ENCODE measurements at regions not wholly inside any gene's neighbourhood (a gene's known extent, or its start where the extent isn't known, plus 50 kb on each side); places are given as distances from the start of the nearest gene placed in this dataset.
"Not testable (repeated sequence)": the region's sequence is repeated elsewhere in the genome, so short reads cannot be mapped to it uniquely, and the experiment has no call there.

GRCh38 chr2:7539760-7540159 lies 622.5 kb downstream of the RNF144A start:
- DNase-seq (ENCODE audit: low read depth) = peak; percentile 31

GRCh38 chr2:7552825-7553570 lies 635.8 kb downstream of the RNF144A start:
- H3K4me3 ChIP-seq (ENCODE audit: low read depth, low read length) = no peak overlapping the region
- DNase-seq (ENCODE audit: low read depth) = no peak

More at GRCh38 chr2:7539760-7540159, 622.5 kb downstream of the RNF144A start:
- H3K4me3 ChIP-seq (ENCODE audit: low read depth, low read length) = no peak overlapping the region

- no peak for DNase-seq (ENCODE audit: low read depth)
These were observed 638.0 kb downstream of the RNF144A start for GRCh38 chr2:7555260-7555659.

GRCh38 chr2:7557376-7557775 lies 640.2 kb downstream of the RNF144A start:
- no peak for DNase-seq (ENCODE audit: low read depth)
- H3K4me3 ChIP-seq (ENCODE audit: low read depth, low read length) = no peak overlapping the region

More at GRCh38 chr2:7555260-7555659, 638.0 kb downstream of the RNF144A start:
- H3K4me3 ChIP-seq (ENCODE audit: low read depth, low read length) = no peak overlapping the region

GRCh38 chr2:7559791-7560190 lies 642.6 kb downstream of the RNF144A start:
- DNase-seq (ENCODE audit: low read depth) = no peak
- H3K4me3 ChIP-seq (ENCODE audit: low read depth, low read length) = no peak overlapping the region

GRCh38 chr2:7566382-7566881 lies 649.2 kb downstream of the RNF144A start:
- H3K4me3 ChIP-seq (ENCODE audit: low read depth, low read length) = no peak overlapping the region
- no peak for DNase-seq (ENCODE audit: low read depth)

GRCh38 chr2:7567116-7567515 lies 649.9 kb downstream of the RNF144A start:
- DNase-seq (ENCODE audit: low read depth); H3K4me3 ChIP-seq (ENCODE audit: low read depth, low read length): not testable (repeated sequence)

- H3K4me3 ChIP-seq (ENCODE audit: low read depth, low read length) = no peak overlapping the region
These were observed 650.4 kb downstream of the RNF144A start for GRCh38 chr2:7567646-7568045.

GRCh38 chr2:7570247-7570646 lies 653.0 kb downstream of the RNF144A start:
- no peak for DNase-seq (ENCODE audit: low read depth)
- H3K4me3 ChIP-seq (ENCODE audit: low read depth, low read length) = no peak overlapping the region

More at GRCh38 chr2:7567646-7568045, 650.4 kb downstream of the RNF144A start:
- no peak for DNase-seq (ENCODE audit: low read depth)

GRCh38 chr2:7571701-7572100 lies 654.5 kb downstream of the RNF144A start:
- H3K4me3 ChIP-seq (ENCODE audit: low read depth, low read length) = no peak overlapping the region
- DNase-seq (ENCODE audit: low read depth) = no peak

- DNase-seq (ENCODE audit: low read depth) = no peak
These were observed 655.2 kb downstream of the RNF144A start for GRCh38 chr2:7572450-7572849.

GRCh38 chr2:7573166-7573825 lies 656.1 kb downstream of the RNF144A start:
- no peak for DNase-seq (ENCODE audit: low read depth)
- no peak overlapping the region for H3K4me3 ChIP-seq (ENCODE audit: low read depth, low read length)

More at GRCh38 chr2:7572450-7572849, 655.2 kb downstream of the RNF144A start:
- H3K4me3 ChIP-seq (ENCODE audit: low read depth, low read length) = no peak overlapping the region

GRCh38 chr2:7574385-7574784 lies 657.2 kb downstream of the RNF144A start:
- no peak for DNase-seq (ENCODE audit: low read depth)
- no peak overlapping the region for H3K4me3 ChIP-seq (ENCODE audit: low read depth, low read length)

- H3K4me3 ChIP-seq (ENCODE audit: low read depth, low read length) = no peak overlapping the region
- DNase-seq (ENCODE audit: low read depth) = no peak
These were observed 660.6 kb downstream of the RNF144A start for GRCh38 chr2:7577769-7578168.

- no peak overlapping the region for H3K4me3 ChIP-seq (ENCODE audit: low read depth, low read length)
- no peak for DNase-seq (ENCODE audit: low read depth)
These were observed 666.8 kb downstream of the RNF144A start for GRCh38 chr2:7584017-7584416.

- no peak for DNase-seq (ENCODE audit: low read depth)
- H3K4me3 ChIP-seq (ENCODE audit: low read depth, low read length) = no peak overlapping the region
These were observed 669.7 kb downstream of the RNF144A start for GRCh38 chr2:7586898-7587297.

- DNase-seq (ENCODE audit: low read depth) = no peak
- no peak overlapping the region for H3K4me3 ChIP-seq (ENCODE audit: low read depth, low read length)
These were observed 671.1 kb downstream of the RNF144A start for GRCh38 chr2:7588295-7588694.

- no peak for DNase-seq (ENCODE audit: low read depth)
- no peak overlapping the region for H3K4me3 ChIP-seq (ENCODE audit: low read depth, low read length)
These were observed 675.5 kb downstream of the RNF144A start for GRCh38 chr2:7592618-7593140.

- no peak for DNase-seq (ENCODE audit: low read depth)
These were observed 676.1 kb downstream of the RNF144A start for GRCh38 chr2:7593360-7593759.

GRCh38 chr2:7594211-7594610 lies 677.0 kb downstream of the RNF144A start:
- H3K4me3 ChIP-seq (ENCODE audit: low read depth, low read length) = no peak overlapping the region
- no peak for DNase-seq (ENCODE audit: low read depth)

More at GRCh38 chr2:7593360-7593759, 676.1 kb downstream of the RNF144A start:
- H3K4me3 ChIP-seq (ENCODE audit: low read depth, low read length) = no peak overlapping the region

Data from skeletal muscle cell (primary cell).